ENCODE measurements at regions not wholly inside any gene's neighbourhood (a gene's known extent, or its start where the extent isn't known, plus 50 kb on each side); places are given as distances from the start of the nearest gene placed in this dataset.

DNA sequence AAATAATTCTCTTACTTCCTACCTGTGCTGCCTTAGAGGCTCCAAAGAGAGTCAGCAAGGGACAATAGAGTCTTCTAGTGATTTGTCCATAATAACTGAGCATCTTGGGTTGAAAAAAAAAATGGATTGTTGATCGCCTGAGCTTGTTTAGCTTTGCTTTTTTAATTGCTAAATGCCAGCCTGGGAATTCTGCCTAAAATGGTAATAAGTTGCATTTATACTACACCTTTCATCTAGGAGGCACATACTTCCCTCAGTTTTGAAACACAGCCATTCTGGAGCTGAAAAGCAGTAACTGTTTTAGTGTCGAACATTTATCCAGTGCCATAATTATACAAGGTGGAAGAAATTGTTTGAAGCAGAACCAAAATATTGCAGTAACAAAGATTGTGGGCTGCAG is 421.3 kb downstream of the CAAP1 start:
- TF ChIP-seq ZNF707 (tag by site-specific recombination; IDR thresholded peaks at IDR 0.05) (no peak), ZNF366 (tag by site-specific recombination; conservative IDR thresholded peaks at IDR 0.05) (no peak), KLF7 (tag by site-specific recombination; IDR thresholded peaks at IDR 0.05; ENCODE audit: borderline replicate concordance) (no peak), ZNF548 (tag by site-specific recombination; IDR thresholded peaks at IDR 0.05) (no peak), KLF10 (tag by site-specific recombination; IDR thresholded peaks at IDR 0.05) (no peak), KLF8 (tag by site-specific recombination; IDR thresholded peaks at IDR 0.05) (no peak), ZNF280D (tag by site-specific recombination; IDR thresholded peaks at IDR 0.05) (no peak), AEBP2 (tag by site-specific recombination; IDR thresholded peaks at IDR 0.05; ENCODE audit: borderline replicate concordance) (no peak), ZNF514 (tag by site-specific recombination; IDR thresholded peaks at IDR 0.05) (no peak), ZNF473 (tag by site-specific recombination; IDR thresholded peaks at IDR 0.05) (no peak), ZBTB8A (tag by site-specific recombination; IDR thresholded peaks at IDR 0.05) (no peak), ZBTB48 (tag by site-specific recombination; IDR thresholded peaks at IDR 0.05) (no peak), ZNF214 (tag by site-specific recombination; IDR thresholded peaks at IDR 0.05; ENCODE audit: borderline replicate concordance) (no peak), ZBTB17 (tag by site-specific recombination; IDR thresholded peaks at IDR 0.05) (no peak), ZNF311 (tag by site-specific recombination; IDR thresholded peaks at IDR 0.05; ENCODE audit: borderline replicate concordance) (no peak), MEIS1 (CRISPR knock-in tag; IDR thresholded peaks at IDR 0.05; ENCODE audit: borderline replicate concordance) (no peak)
- TF ChIP-seq, protein P1, sequence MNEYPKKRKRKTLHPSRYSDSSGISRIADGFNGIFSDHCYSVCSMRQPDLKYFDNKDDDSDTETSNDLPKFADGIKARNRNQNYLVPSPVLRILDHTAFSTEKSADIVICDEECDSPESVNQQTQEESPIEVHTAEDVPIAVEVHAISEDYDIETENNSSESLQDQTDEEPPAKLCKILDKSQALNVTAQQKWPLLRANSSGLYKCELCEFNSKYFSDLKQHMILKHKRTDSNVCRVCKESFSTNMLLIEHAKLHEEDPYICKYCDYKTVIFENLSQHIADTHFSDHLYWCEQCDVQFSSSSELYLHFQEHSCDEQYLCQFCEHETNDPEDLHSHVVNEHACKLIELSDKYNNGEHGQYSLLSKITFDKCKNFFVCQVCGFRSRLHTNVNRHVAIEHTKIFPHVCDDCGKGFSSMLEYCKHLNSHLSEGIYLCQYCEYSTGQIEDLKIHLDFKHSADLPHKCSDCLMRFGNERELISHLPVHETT (tag by site-specific recombination; IDR thresholded peaks at IDR 0.05) = no peak
- TF ChIP-seq, protein P2, sequence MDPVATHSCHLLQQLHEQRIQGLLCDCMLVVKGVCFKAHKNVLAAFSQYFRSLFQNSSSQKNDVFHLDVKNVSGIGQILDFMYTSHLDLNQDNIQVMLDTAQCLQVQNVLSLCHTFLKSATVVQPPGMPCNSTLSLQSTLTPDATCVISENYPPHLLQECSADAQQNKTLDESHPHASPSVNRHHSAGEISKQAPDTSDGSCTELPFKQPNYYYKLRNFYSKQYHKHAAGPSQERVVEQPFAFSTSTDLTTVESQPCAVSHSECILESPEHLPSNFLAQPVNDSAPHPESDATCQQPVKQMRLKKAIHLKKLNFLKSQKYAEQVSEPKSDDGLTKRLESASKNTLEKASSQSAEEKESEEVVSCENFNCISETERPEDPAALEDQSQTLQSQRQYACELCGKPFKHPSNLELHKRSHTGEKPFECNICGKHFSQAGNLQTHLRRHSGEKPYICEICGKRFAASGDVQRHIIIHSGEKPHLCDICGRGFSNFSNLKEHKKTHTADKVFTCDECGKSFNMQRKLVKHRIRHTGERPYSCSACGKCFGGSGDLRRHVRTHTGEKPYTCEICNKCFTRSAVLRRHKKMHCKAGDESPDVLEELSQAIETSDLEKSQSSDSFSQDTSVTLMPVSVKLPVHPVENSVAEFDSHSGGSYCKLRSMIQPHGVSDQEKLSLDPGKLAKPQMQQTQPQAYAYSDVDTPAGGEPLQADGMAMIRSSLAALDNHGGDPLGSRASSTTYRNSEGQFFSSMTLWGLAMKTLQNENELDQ (tag by site-specific recombination; IDR thresholded peaks at IDR 0.05; ENCODE audit: low read depth) = no peak
- TF ChIP-seq, protein P3, sequence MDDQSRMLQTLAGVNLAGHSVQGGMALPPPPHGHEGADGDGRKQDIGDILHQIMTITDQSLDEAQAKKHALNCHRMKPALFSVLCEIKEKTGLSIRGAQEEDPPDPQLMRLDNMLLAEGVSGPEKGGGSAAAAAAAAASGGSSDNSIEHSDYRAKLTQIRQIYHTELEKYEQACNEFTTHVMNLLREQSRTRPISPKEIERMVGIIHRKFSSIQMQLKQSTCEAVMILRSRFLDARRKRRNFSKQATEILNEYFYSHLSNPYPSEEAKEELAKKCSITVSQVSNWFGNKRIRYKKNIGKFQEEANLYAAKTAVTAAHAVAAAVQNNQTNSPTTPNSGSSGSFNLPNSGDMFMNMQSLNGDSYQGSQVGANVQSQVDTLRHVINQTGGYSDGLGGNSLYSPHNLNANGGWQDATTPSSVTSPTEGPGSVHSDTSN (CRISPR knock-in tag; IDR thresholded peaks at IDR 0.05) = no peak
- Histone ChIP-seq H3K36me3 (ENCODE audit: control insufficient read depth in 2 of 2, insufficient read depth in 1 of 2, low read length in 2 of 2) (no peaks in the 10 kb centered on the region), H3K4me3 (ENCODE audit: low read depth, low read length) (no peak overlapping the region), H3K9me3 (ENCODE audit: control insufficient read depth, insufficient read depth, low read depth, low read length) (no peaks in the 10 kb centered on the region), H3K27ac (ENCODE audit: extremely low read depth, low read depth, low read length) (no peak overlapping the region), H3K4me1 (ENCODE audit: control insufficient read depth, insufficient read depth, low read length) (no peaks in the 10 kb centered on the region)
- ChIA-PET CTCF (interaction anchor here (0.6 kb wide), 1 partner anchor 199 kb away, joined by 3 read pairs; no protein-coding TSS in a partner anchor), POLR2A (no interaction called here)

All from HEK293 (cell line).